Osteocyte (in vitro differentiated cells): ENCODE measurements at regions not wholly inside any gene's neighbourhood (a gene's known extent, or its start where the extent isn't known, plus 50 kb on each side); places are given as distances from the start of the nearest gene placed in this dataset.

ENCODE experiments used
- DNase-seq: peaks from one replicate; pipeline ENCODE4 v3.0.0; 2021; ENCODE audit warnings: mixed read lengths; ENCODE audit not compliant: unreplicated experiment; ENCODE audit errors: extremely low spot score
- H3K27ac Mint-ChIP-seq: one replicate; pipeline ENCODE4 v1.8.0; 2021; ENCODE audit warnings: mild to moderate bottlenecking, mixed read lengths; ENCODE audit not compliant: unreplicated experiment
- H3K27me3 Mint-ChIP-seq: one replicate; pipeline ENCODE4 v1.8.0; 2021; ENCODE audit warnings: mixed read lengths; ENCODE audit not compliant: unreplicated experiment
- H3K36me3 Mint-ChIP-seq: one replicate; pipeline ENCODE4 v1.8.0; 2021; ENCODE audit warnings: mixed read lengths; ENCODE audit not compliant: unreplicated experiment
- H3K4me1 Mint-ChIP-seq: one replicate; pipeline ENCODE4 v1.8.0; 2021; ENCODE audit warnings: mixed read lengths; ENCODE audit not compliant: unreplicated experiment
- H3K4me3 Mint-ChIP-seq: one replicate; pipeline ENCODE4 v1.8.0; 2021; ENCODE audit warnings: mild to moderate bottlenecking, moderate library complexity, mixed read lengths; ENCODE audit not compliant: unreplicated experiment
- H3K9me3 Mint-ChIP-seq: one replicate; pipeline ENCODE4 v1.8.0; 2021; ENCODE audit warnings: mixed read lengths; ENCODE audit not compliant: unreplicated experiment
- CTCF ChIP-seq: fragments of 200-600 bp; sonication (generic); IDR thresholded peaks from 2 replicates; pipeline ENCODE4 v1.5.0; 2021; ENCODE audit warnings: antibody characterized with exemption, mild to moderate bottlenecking, moderate library complexity

- no peak for DNase-seq
- no peaks in the 10 kb centered on the region for H3K36me3 Mint-ChIP-seq
- H3K4me1 Mint-ChIP-seq: no peaks in the 10 kb centered on the region
- no peak overlapping the region for H3K4me3 Mint-ChIP-seq
- peaks cover 6% of the 10 kb centered on the region for H3K9me3 Mint-ChIP-seq
- TF ChIP-seq CTCF: no peak
- H3K27ac Mint-ChIP-seq: no peak overlapping the region
- no peaks in the 10 kb centered on the region for H3K27me3 Mint-ChIP-seq
Measured at GRCh38 chr18:75652528-75652927, 225.0 kb upstream of the SMIM21 start.

DNA sequence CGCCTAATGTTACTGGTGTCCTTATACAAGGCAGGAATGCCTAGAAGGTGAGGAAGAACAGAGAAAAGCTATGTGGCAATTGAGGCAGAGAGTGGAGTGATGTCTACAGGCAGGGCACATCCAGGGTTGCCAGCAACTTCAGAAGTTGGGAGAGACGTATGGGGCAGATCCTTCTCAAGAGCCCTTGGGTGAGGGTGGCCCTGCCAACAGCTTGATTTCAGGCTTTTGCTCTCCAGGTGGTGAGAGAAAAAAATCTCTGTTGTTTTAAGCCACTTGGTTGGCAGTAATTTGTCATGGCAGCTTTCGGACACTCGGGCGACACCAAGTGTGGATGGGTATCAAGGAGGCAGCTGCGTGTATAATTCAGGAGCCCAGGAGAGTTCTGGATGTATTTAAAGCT lies 217.4 kb upstream of the SMIM21 start:
- Mint-ChIP-seq H3K9me3 (peaks cover 21% of the 10 kb centered on the region), H3K27me3 (no peaks in the 10 kb centered on the region), H3K36me3 (no peaks in the 10 kb centered on the region), H3K4me3 (no peak overlapping the region), H3K4me1 (no peaks in the 10 kb centered on the region), H3K27ac (no peak overlapping the region)
- DNase-seq: no peak
- TF ChIP-seq CTCF: no peak

DNA sequence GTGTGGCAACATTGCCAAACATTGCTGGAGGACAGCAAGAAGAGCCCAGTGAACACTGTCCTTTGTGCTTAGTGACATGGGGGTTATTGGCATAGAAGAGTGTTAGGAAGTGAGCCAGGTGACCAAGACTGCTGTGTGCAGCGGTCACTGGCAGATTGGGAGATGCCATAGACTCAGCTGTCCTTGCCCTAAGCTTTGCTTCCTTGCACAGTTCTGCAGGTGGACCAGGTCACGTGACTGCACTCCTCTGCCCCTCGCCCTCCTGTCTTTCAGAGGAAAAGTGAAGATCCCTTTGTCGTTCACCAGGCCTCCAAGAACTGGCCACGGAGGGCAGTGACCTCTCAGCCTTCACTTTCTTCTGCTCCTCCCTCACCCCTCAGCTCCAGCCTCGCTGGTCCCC lies 215.6 kb upstream of the SMIM21 start:
- Mint-ChIP-seq H3K36me3 (no peaks in the 10 kb centered on the region), H3K4me1 (no peaks in the 10 kb centered on the region), H3K27ac (no peak overlapping the region), H3K4me3 (no peak overlapping the region), H3K9me3 (peaks cover 18% of the 10 kb centered on the region), H3K27me3 (no peaks in the 10 kb centered on the region)
- no peak for TF ChIP-seq CTCF
- DNase-seq: no peak

DNA sequence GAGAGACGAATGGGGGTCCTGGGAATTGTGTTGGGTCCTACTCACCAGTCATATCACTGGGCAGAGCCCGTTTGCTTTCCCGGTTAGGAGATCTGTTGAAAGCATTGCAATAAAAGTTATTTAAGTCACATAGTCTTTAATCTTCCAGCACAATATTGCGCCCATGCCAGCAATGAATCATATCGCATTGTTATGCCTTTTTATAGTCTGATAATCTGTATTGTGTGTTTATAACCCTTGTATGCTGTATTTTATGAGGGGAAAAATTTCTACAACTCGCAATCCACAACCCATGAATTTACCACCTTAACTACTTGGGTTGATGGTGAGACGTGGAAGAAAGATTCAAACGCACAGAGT lies 211.9 kb upstream of the SMIM21 start:
- Mint-ChIP-seq H3K36me3 (no peaks in the 10 kb centered on the region), H3K4me1 (no peaks in the 10 kb centered on the region), H3K4me3 (no peak overlapping the region), H3K27ac (no peak overlapping the region), H3K9me3 (peaks cover 5% of the 10 kb centered on the region), H3K27me3 (no peaks in the 10 kb centered on the region)
- DNase-seq: no peak
- no peak for TF ChIP-seq CTCF

DNA sequence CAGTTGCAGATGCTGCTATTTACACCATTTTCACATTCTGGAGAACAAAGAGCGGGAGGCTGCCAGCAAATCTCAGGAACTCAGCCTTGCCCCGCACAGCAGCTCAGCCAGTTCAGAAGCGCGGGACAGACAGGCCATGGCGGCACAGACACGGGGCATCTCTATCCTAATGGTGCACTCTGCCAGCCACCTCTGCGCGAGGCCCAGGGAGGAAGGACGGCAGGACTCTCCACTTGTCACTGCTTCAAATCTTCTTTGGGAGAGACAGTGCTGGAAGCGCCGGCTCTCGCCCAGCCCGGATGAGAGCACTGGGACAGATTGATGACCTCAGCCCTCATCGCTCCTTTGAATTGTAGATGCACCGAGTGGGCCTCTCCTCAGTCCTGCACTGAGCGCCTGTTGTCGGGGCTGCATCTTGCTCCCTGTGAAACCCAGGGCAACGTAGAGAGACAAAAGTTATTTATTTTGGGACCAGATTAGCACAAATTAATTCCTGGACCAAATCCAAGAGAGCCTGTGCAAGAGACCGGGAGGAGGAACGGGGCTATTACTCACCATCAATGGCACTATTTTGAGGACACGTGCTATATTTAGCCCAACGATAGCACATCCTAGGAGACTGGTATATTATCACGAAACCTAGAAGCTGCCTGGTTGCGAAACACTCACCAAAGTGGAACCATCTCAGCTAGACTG lies 211.4 kb upstream of the SMIM21 start:
- Mint-ChIP-seq H3K27ac (no peak overlapping the region), H3K4me1 (no peaks in the 10 kb centered on the region), H3K27me3 (no peaks in the 10 kb centered on the region), H3K36me3 (no peaks in the 10 kb centered on the region), H3K9me3 (peaks cover 2% of the 10 kb centered on the region), H3K4me3 (no peak overlapping the region)
- TF ChIP-seq CTCF: no peak
- no peak for DNase-seq
